Activated CD8-positive, alpha-beta T cell treated with anti-CD3 and anti-CD28 coated beads for 36 hours (primary cell): ENCODE measurements at regions not wholly inside any gene's neighbourhood (a gene's known extent, or its start where the extent isn't known, plus 50 kb on each side); places are given as distances from the start of the nearest gene placed in this dataset.

Experiments used
- ATAC-seq: fragments of 200-7000 bp; cut with Tn5 transposase; one replicate; pipeline ENCODE4 v1.10.0; 2021; ENCODE audit warnings: mild to moderate bottlenecking, moderate library complexity
- CTCF ChIA-PET: fragments of 350-600 bp; sonication (Branson Sonifier 250); formaldehyde crosslinking; loops from one replicate; lab custom pipeline; 2021; ENCODE audit warnings: antibody characterized with exemption; lab: Charles Lee
- POLR2A ChIA-PET: fragments of 350-600 bp; sonication (Branson Sonifier 250); formaldehyde crosslinking; loops from one replicate; lab custom pipeline; 2021; ENCODE audit warnings: antibody characterized with exemption; lab: Charles Lee
- DNase-seq: peaks from one replicate; pipeline ENCODE4 v3.0.0-alpha.2; 2020
- H3K27ac Mint-ChIP-seq: one replicate; pipeline ENCODE4 v1.8.0; 2021; ENCODE audit warnings: mild to moderate bottlenecking, mixed read lengths
- H3K27me3 Mint-ChIP-seq: one replicate; pipeline ENCODE4 v1.8.0; 2021; ENCODE audit warnings: mixed read lengths
- H3K36me3 Mint-ChIP-seq: one replicate; pipeline ENCODE4 v1.8.0; 2021; ENCODE audit warnings: low read depth, mixed read lengths
- H3K4me1 Mint-ChIP-seq: one replicate; pipeline ENCODE4 v1.8.0; 2021; ENCODE audit warnings: low read depth, mixed read lengths
- H3K4me3 Mint-ChIP-seq: one replicate; pipeline ENCODE4 v1.8.0; 2021; ENCODE audit warnings: mild to moderate bottlenecking, moderate library complexity, mixed read lengths
- H3K9me3 Mint-ChIP-seq: one replicate; pipeline ENCODE4 v1.8.0; 2021; ENCODE audit warnings: mixed read lengths
- intact Hi-C: fragments of 100-400 bp; cut with micrococcal nuclease; formaldehyde crosslinking; loops from one replicate; pipeline ENCODE4 v1.10.0; 2022
- TF ChIP-seq, protein P1 (sequence below): fragments of 200-600 bp; IDR thresholded peaks from one replicate; pipeline ENCODE4 v1.8.0; 2022; ENCODE audit warnings: antibody characterized with exemption, mild to moderate bottlenecking

GRCh38 chr4:163618845-163619244 lies 124.4 kb downstream of the TMA16 start:
- TF ChIP-seq, protein P1, sequence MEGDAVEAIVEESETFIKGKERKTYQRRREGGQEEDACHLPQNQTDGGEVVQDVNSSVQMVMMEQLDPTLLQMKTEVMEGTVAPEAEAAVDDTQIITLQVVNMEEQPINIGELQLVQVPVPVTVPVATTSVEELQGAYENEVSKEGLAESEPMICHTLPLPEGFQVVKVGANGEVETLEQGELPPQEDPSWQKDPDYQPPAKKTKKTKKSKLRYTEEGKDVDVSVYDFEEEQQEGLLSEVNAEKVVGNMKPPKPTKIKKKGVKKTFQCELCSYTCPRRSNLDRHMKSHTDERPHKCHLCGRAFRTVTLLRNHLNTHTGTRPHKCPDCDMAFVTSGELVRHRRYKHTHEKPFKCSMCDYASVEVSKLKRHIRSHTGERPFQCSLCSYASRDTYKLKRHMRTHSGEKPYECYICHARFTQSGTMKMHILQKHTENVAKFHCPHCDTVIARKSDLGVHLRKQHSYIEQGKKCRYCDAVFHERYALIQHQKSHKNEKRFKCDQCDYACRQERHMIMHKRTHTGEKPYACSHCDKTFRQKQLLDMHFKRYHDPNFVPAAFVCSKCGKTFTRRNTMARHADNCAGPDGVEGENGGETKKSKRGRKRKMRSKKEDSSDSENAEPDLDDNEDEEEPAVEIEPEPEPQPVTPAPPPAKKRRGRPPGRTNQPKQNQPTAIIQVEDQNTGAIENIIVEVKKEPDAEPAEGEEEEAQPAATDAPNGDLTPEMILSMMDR, result no peak
- Mint-ChIP-seq H3K27me3 (peaks cover 2% of the 10 kb centered on the region), H3K4me3 (no peak overlapping the region), H3K9me3 (no peaks in the 10 kb centered on the region), H3K36me3 (no peaks in the 10 kb centered on the region), H3K27ac (no peak overlapping the region), H3K4me1 (no peaks in the 10 kb centered on the region)
- ATAC-seq (no peak), DNase-seq (no peak)
- ChIA-PET POLR2A (no interaction called here), CTCF (no interaction called here)
- intact Hi-C loops, result no loop called here

DNA sequence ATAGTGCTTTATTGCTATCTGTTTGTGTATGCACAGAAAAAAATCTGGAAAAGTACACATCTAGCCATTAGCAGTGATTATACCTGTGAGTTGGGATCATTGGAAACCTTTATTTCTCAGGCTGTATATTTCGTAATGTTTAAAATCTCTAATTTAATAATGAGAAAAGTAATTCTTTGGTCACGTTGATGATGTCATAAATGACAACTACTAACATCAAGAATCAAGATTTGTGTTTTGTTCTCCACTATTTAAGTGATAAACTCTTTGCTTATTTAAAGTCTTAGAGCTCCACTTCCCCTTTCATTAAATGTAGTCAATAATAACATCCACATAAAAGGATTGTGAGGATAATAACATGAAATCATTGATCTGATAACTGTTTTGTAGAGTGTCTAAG lies 126.2 kb downstream of the TMA16 start:
- Mint-ChIP-seq H3K4me3 (no peak overlapping the region), H3K36me3 (no peaks in the 10 kb centered on the region), H3K4me1 (peaks cover 13% of the 10 kb centered on the region), H3K9me3 (no peaks in the 10 kb centered on the region), H3K27ac (no peak overlapping the region), H3K27me3 (no peaks in the 10 kb centered on the region)
- TF ChIP-seq, protein P1, result no peak
- CTCF ChIA-PET, result no interaction called here
- ATAC-seq (no peak), DNase-seq (no peak)
- POLR2A ChIA-PET, result no interaction called here
- intact Hi-C loops, result no loop called here

DNA sequence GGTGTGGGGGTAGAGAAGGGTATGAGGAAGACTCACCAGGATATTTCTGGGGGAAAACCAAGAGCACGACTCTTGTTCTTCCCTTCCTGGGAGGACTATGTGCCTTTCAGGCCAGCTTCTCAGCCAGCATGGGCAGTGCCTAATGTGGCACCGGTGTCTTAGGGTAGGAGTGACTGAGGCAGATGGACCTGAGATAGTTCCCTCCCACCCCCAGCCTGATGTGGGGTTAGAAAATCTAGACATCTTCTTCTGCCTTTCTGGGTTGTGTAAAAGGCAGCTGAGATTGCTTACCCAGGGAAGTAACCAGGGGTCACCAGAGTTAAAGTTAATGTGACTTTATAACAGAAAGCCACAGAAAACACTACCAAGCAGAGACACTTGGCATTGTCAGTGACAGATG lies 127.3 kb downstream of the TMA16 start:
- POLR2A ChIA-PET, result no interaction called here
- intact Hi-C loops, result no loop called here
- ATAC-seq (no peak), DNase-seq (no peak)
- no peaks in the 10 kb centered on the region for H3K36me3 Mint-ChIP-seq
- H3K27me3 Mint-ChIP-seq, result no peaks in the 10 kb centered on the region
- no peak overlapping the region for H3K4me3 Mint-ChIP-seq
- no peaks in the 10 kb centered on the region for H3K9me3 Mint-ChIP-seq
- TF ChIP-seq, protein P1, result no peak
- no peak overlapping the region for H3K27ac Mint-ChIP-seq
- peaks cover 13% of the 10 kb centered on the region for H3K4me1 Mint-ChIP-seq
- CTCF ChIA-PET, result no interaction called here

GRCh38 chr4:163622379-163623035 lies 128.0 kb downstream of the TMA16 start:
- POLR2A ChIA-PET, result no interaction called here
- no peak for DNase-seq
- intact Hi-C loops, result no loop called here
- H3K36me3 Mint-ChIP-seq, result no peaks in the 10 kb centered on the region
- no peak overlapping the region for H3K4me3 Mint-ChIP-seq
- no peaks in the 10 kb centered on the region for H3K9me3 Mint-ChIP-seq
- TF ChIP-seq, protein P1, result no peak
- H3K27ac Mint-ChIP-seq, result no peak overlapping the region
- no peak for ATAC-seq
- no peaks in the 10 kb centered on the region for H3K27me3 Mint-ChIP-seq
- peaks cover 13% of the 10 kb centered on the region for H3K4me1 Mint-ChIP-seq
- CTCF ChIA-PET, result no interaction called here

- TF ChIP-seq, protein P1, result no peak
- no peak overlapping the region for H3K27ac Mint-ChIP-seq
- ChIA-PET CTCF (no interaction called here), POLR2A (no interaction called here)
- peaks cover 2% of the 10 kb centered on the region for H3K9me3 Mint-ChIP-seq
- H3K36me3 Mint-ChIP-seq, result no peaks in the 10 kb centered on the region
- H3K4me1 Mint-ChIP-seq, result peaks cover 13% of the 10 kb centered on the region
- DNase-seq (no peak), ATAC-seq (no peak)
- peaks cover 3% of the 10 kb centered on the region for H3K27me3 Mint-ChIP-seq
- H3K4me3 Mint-ChIP-seq, result no peak overlapping the region
- intact Hi-C loops, result no loop called here
These were observed 129.3 kb downstream of the TMA16 start for GRCh38 chr4:163623787-163624186.
